ENCODE measurements at regions not wholly inside any gene's neighbourhood (a gene's known extent, or its start where the extent isn't known, plus 50 kb on each side); places are given as distances from the start of the nearest gene placed in this dataset.

DNA sequence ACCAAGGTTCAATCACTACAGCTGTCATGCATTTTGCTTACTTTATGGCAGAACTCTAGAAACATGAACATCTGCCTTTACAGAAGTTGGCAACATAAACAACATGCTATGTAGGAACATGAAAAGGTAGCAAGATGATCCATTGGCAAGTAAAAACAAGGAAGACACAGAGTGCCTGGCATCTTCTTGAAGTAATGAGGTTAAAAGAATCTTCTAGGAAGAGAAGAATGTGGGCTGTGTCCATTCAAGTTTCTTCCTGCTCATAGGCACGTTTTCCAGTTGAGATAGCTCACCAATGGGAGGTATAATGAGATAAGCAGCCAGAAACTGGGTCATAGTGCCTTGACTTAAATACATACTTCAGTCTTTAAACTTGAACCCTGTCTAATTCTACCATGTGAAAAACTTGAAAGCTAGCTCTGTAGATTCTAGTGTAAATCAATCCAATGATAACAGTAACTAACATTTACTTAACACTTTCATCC, 109.4 kb upstream of the PRLR start:
- TF ChIP-seq, protein P1, sequence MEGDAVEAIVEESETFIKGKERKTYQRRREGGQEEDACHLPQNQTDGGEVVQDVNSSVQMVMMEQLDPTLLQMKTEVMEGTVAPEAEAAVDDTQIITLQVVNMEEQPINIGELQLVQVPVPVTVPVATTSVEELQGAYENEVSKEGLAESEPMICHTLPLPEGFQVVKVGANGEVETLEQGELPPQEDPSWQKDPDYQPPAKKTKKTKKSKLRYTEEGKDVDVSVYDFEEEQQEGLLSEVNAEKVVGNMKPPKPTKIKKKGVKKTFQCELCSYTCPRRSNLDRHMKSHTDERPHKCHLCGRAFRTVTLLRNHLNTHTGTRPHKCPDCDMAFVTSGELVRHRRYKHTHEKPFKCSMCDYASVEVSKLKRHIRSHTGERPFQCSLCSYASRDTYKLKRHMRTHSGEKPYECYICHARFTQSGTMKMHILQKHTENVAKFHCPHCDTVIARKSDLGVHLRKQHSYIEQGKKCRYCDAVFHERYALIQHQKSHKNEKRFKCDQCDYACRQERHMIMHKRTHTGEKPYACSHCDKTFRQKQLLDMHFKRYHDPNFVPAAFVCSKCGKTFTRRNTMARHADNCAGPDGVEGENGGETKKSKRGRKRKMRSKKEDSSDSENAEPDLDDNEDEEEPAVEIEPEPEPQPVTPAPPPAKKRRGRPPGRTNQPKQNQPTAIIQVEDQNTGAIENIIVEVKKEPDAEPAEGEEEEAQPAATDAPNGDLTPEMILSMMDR (IDR thresholded peaks at IDR 0.05; ENCODE audit: insufficient read depth, missing control alignments) = no peak
- no peak for FAIRE-seq

DNA sequence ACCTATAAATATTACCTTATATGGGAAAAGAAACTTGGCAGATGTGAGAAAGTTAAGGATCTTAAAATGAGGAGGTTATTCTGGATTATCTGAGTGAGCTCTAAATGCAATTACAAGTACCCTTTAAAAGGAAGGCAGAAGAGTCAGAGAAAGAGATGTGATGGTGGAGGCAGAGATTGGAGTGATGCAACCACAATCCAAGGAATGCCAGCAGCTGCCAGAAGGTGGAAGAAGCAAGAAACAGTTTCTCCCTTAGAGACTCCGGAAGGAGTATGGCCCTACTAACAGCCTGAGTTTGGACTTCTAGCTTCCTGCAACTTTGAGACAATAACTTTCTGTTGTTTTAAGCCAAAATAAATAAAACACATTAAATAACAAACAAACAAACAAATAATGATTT, 108.7 kb upstream of the PRLR start:
- TF ChIP-seq, protein P1 (IDR thresholded peaks at IDR 0.05; ENCODE audit: insufficient read depth, missing control alignments) = no peak
- DNase-seq (ENCODE audit: insufficient read length, low spot score) (no peak), FAIRE-seq (no peak)

More for the DNA sequence above, 109.4 kb upstream of the PRLR start:
- DNase-seq (ENCODE audit: insufficient read length, low spot score) = no peak

DNA sequence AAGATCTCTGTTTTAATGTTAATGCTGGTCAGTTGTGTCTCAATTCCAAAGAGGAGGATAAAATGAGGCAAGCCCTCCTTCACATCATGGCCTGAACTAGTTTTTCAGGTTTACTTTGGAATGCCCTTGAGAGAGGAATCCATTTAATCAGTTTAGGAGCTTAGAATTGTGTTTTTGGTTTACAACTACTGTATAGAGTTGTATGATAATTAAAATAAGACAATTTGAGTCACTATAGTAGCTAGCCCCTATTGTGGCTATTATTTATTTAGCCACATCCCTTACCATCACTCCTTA, 107.8 kb upstream of the PRLR start:
- FAIRE-seq (no peak), DNase-seq (ENCODE audit: insufficient read length, low spot score) (no peak)
- TF ChIP-seq, protein P1 (IDR thresholded peaks at IDR 0.05; ENCODE audit: insufficient read depth, missing control alignments) = no peak

DNA sequence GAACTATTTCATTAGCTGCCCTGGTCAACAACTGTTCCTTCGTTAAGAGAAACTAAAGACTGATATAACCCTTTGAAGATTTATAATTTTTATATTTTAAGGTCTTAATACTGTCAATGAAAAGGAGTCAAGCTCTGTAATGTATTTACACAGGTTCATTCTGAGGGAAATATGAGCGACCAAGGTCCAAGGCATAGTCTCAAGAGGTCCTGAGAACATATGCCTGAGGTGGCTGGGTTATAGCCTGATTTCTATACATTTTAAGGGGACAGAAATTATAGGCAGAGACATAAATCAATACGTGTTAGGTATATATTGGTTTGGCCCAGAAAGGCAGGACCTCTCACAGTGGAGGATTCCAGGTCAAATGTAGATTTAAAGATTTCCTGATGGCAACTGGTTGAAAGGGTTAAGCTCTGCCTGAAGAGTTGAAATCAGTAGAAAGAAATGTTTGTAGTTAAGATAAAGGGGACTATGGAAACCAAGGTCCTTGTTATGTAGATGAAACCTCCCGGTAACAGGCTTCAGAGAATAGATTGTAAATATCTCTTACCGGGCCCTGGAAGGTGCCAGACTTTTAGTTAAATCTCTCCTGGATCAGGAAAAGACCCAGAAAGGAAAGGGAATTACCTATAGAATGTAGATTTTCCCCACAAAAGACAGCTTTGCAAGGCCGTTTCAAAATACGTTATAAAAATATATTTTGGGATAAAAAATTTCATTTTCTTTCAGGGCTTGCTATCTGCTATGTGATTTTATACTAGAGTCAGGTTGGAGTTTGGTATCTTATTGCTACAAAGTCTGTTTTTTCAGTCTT, 107.3 kb upstream of the PRLR start:
- DNase-seq (ENCODE audit: insufficient read length, low spot score) = no peak
- no peak for FAIRE-seq
- TF ChIP-seq, protein P1 (IDR thresholded peaks at IDR 0.05; ENCODE audit: insufficient read depth, missing control alignments) = no peak

DNA sequence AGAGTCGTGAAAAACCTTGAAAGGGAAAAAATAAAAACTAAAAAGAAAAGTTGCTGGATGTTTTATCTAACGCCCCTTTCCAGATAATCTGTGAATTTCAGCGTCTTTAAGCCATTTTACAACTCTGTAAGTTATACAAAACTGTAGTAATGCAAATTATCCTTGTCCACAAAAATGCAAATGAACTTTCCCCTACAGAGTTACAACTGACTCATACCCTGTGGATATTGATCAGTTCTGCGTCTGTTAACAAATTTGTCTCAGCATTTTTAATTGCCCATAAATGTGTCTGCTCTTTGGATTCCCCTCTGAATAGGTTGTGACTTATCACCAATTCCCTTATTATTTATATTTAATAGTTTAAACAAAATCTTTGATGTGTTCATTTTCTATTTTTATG, 105.9 kb upstream of the PRLR start:
- FAIRE-seq (no peak), DNase-seq (ENCODE audit: insufficient read length, low spot score) (no peak)

DNA sequence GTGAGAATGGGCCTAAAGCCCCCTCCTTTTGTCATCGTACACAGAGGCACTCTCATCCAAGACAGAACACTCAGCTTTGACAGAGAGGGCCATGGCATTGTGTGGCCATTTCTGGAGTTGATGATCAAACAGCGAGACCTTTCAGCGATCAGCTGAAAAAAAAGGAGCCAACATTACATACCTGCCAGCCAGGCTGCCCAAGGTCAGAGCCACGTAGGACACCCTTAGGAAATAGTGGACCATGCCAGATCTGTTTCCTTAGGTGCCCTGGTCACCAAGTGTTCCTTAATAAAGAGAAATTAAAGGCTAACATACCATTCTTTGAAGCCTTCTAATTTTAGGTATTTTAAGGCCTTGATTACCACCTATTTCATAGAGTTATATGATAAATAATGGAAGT, 105.5 kb upstream of the PRLR start:
- TF ChIP-seq, protein P1 (IDR thresholded peaks at IDR 0.05; ENCODE audit: insufficient read depth, missing control alignments) = no peak
- DNase-seq (ENCODE audit: insufficient read length, low spot score) (no peak), FAIRE-seq (no peak)

More for the DNA sequence above, 105.9 kb upstream of the PRLR start:
- TF ChIP-seq, protein P1 (IDR thresholded peaks at IDR 0.05; ENCODE audit: insufficient read depth, missing control alignments) = no peak

DNA sequence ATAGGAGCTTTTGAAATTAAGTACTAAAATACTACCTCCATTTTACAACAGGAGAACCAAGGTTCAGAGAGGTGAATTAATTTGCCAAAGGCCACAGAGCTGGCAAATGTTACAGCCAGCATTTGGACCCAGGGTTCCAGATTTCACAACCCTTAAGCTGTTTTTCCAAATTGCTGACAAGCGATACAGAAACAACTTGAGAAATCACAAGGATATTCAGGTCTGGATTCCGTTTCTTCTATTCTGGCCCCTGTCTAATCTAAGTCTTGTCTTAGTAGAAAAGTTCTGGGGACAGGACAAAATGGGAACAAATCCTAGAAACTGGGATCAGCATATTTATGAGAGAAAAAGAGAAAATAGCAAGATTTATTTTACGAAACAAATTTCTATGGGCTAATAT, 103.1 kb upstream of the PRLR start:
- TF ChIP-seq, protein P1 (IDR thresholded peaks at IDR 0.05; ENCODE audit: insufficient read depth, missing control alignments) = no peak
- DNase-seq (ENCODE audit: insufficient read length, low spot score) (no peak), FAIRE-seq (no peak)

Data from D721Med (cell line).